Activated T-cell treated with anti-CD3 and anti-CD28 coated beads for 1 hour (primary cell): ENCODE measurements at regions not wholly inside any gene's neighbourhood (a gene's known extent, or its start where the extent isn't known, plus 50 kb on each side); places are given as distances from the start of the nearest gene placed in this dataset.
"Not testable (repeated sequence)": the region's sequence is repeated elsewhere in the genome, so short reads cannot be mapped to it uniquely, and the experiment has no call there.

Source experiments
- DNase-seq: peaks from one replicate; pipeline ENCODE4 v3.0.0-alpha.2; 2020; ENCODE audit warnings: low read depth

DNA sequence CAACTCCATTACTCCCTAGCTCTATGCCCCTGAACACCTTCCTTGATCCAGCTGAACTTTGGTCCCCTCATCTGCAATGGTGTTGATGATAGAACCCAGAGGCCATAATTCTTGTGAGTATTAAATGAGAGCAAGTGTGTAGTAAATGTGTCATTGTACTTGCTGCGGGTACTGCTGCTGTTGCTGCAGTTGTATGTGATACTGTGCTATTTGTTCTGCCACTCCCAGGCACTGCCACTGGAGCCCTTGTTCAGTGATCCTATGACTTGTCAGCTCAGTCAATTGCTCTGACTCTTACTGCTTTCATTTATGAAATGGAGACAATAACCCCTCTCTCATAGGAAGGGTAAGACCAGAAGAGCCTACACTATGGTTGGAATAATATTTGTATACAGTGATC, 136.9 kb upstream of the PLGLB2 start:
- not testable (repeated sequence) for DNase-seq

- not testable (repeated sequence) for DNase-seq
Observed at GRCh38 chr2:87611416-87611815, 136.5 kb upstream of the PLGLB2 start.

GRCh38 chr2:87611956-87612355, 135.9 kb upstream of the PLGLB2 start:
- not testable (repeated sequence) for DNase-seq

- DNase-seq: not testable (repeated sequence)
Observed at GRCh38 chr2:87614829-87615434, 133.0 kb upstream of the PLGLB2 start.

DNA sequence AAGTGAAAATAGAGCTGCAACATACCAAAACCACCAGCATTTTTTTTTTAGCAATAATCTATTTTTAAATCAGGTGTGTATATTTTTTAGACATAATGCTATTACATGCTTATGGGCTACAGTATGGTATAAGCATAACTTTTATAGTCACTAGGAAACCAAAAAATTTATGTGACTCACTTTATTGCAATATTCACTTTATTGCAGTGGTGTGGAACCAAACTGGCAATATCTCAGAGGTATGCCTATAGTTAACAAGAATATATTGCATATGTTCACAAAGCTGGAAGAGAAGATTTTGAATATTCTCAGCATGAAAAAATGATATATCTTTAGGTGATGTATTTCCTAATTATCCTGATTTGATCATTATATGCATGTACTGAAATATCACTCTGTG, 128.8 kb upstream of the PLGLB2 start:
- not testable (repeated sequence) for DNase-seq

GRCh38 chr2:87621139-87621538, 126.7 kb upstream of the PLGLB2 start:
- DNase-seq: not testable (repeated sequence)

DNA sequence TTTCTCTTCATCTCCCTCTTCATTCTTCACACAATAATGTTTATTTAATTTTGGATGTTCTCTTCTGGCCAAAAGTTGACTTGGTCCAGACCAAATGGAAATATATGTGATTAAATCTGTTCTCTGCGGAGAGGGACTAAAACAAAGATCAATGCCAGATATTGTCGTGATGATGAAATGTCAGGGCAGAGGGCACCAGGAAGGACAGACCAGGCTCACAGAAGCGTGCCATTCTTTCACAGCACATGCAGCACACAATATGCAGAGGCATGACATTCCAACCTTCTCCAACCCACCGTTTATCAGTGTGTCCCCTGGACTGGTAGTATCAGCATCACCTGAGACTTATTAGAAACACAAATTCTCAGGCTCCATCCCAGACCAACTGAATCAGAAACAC, 125.2 kb upstream of the PLGLB2 start:
- not testable (repeated sequence) for DNase-seq

- DNase-seq: not testable (repeated sequence)
Observed at GRCh38 chr2:87629491-87630458, 118.1 kb upstream of the PLGLB2 start.

GRCh38 chr2:87630892-87631291, 117.0 kb upstream of the PLGLB2 start:
- DNase-seq: not testable (repeated sequence)

- DNase-seq: not testable (repeated sequence)
Observed at GRCh38 chr2:87631402-87631801, 116.5 kb upstream of the PLGLB2 start.

GRCh38 chr2:87633287-87633963, 114.5 kb upstream of the PLGLB2 start:
- not testable (repeated sequence) for DNase-seq

DNA sequence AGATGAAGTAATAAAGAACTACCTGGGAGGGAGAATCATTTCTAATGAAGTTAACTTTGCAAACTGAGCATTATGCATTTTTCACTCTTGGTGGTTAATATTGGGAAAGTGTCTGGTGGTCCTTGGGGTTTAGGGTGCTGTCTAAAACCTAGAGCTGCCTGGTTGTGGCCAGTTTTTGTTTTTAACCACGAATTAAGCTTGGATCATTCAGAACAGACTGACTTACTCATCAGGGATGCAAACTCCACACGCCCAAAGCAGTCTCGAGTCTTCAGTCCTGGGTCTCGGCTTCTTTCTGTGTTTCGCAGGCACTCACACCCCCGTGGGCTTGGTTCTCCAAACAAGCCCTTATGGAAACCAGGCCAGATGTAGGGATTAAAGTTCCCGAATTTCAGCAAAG, 113.8 kb upstream of the PLGLB2 start:
- DNase-seq: not testable (repeated sequence)

GRCh38 chr2:87634971-87635650, 112.8 kb upstream of the PLGLB2 start:
- DNase-seq: not testable (repeated sequence)

- DNase-seq: not testable (repeated sequence)
Observed at GRCh38 chr2:87636246-87636645, 111.6 kb upstream of the PLGLB2 start.

- not testable (repeated sequence) for DNase-seq
Observed at GRCh38 chr2:87636735-87637134, 111.2 kb upstream of the PLGLB2 start.

GRCh38 chr2:87637249-87637990, 110.5 kb upstream of the PLGLB2 start:
- DNase-seq: not testable (repeated sequence)

DNA sequence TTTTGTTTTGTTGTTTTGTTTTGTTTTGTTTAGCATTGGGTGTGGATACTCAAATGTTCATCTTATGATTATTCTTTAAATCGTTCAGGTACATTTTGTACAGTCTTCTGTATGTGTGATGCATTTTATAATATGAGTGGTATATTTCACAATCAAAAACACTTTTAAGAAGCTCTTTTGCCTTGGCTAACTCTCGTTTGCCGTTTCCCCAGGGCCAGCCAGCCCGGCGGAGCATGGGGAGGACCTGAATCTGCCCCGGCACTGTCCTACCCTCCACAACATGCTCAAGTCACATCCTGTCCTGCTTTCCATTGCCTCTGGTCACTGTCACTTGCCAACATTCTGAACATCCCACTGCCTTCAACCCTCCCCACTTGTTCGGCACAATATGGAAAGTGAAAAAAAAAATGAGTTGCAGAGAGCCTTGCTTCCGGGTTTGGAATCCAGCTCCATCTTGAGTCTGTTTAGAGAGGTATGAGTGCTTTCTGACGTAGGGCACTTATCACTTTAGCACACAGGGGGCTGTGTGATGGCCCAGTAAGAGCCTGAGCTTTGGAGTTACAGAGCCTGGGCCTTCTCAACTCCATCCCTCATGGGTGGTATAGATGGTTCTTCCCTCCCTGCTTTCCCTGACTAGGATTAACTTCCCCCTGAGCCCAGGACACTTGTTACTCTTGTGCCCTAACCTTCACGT, 109.6 kb upstream of the PLGLB2 start:
- not testable (repeated sequence) for DNase-seq

DNA sequence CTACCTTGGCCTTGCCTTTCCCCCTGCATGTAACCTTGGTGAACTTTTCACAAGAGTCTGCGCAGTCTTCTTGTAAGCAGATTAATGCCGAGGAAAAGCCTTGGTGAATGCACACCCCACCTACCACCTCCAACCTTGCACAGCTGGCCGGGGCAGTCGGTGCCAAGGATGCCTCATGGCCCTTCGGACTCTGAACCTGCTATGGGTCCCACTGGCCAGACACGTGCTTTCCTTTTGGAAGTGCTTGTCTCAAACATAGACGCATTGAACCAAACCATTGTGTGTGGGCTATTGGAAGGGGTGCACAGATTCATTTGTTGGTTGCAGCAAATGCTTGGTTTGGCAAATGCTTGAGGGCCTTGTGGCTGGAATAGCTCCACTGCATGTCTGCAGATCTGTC, 109.0 kb upstream of the PLGLB2 start:
- DNase-seq: not testable (repeated sequence)

GRCh38 chr2:87639801-87640440, 108.0 kb upstream of the PLGLB2 start:
- not testable (repeated sequence) for DNase-seq

GRCh38 chr2:87640961-87641563, 106.8 kb upstream of the PLGLB2 start:
- not testable (repeated sequence) for DNase-seq
